ENCODE measurements at regions not wholly inside any gene's neighbourhood (a gene's known extent, or its start where the extent isn't known, plus 50 kb on each side); places are given as distances from the start of the nearest gene placed in this dataset.
"Not testable (repeated sequence)": the region's sequence is repeated elsewhere in the genome, so short reads cannot be mapped to it uniquely, and the experiment has no call there.

DNA sequence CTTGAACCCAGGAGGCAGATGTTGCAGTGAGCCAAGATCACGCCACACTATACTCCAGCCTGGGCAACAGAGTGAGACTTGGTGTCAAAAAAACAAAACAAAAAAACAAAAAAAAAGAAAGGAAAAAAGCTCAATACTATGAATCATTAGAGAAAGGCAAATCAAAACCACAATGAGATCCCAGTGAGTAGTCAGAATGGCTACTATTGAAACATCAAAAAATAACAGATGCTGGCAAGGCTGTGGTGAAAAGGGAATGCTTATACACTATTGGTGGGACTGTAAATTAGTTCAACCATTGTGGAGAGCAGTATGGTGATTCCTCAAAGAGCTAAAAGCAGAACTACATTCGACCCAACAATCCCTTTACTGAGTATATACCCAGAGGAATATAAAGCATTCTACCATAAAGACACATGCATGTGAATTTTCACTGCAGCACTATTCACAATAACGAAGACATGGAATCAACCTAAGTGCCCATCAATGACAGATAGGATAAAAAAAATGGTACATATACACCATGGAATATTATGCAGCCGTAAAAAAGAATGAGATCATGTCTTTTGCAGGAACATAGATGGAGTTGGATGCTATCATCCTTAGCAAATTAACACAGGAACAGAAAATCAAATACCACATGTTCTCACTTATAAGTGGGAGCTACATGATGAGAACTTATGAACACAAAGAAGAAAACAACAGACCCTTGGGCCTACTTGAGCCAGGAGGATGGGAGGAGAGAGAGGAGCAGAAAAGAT is 81.9 kb upstream of the ARRDC3 start:
- Mint-ChIP-seq H3K4me3 (no peak overlapping the region), H3K36me3 (peaks cover 0 to 5% (median 0%) of the 10 kb centered on the region in 3 donors), H3K9me3 (peaks cover 0 to 10% (median 0%) of the 10 kb centered on the region in 9 donors), H3K27ac (peak overlapping the region in 1 of 10 donors; percentile 53), H3K4me1 (peaks cover 12 to 34% (median 17%) of the 10 kb centered on the region in 4 donors), H3K27me3 (no peaks in the 10 kb centered on the region)
- no peak for DNase-seq
- POLR2A ChIA-PET: interaction anchor here (0.5 kb wide), 1 partner anchor 9 kb away, joined by 3 read pairs; no protein-coding TSS in a partner anchor
- ATAC-seq: no peak

DNA sequence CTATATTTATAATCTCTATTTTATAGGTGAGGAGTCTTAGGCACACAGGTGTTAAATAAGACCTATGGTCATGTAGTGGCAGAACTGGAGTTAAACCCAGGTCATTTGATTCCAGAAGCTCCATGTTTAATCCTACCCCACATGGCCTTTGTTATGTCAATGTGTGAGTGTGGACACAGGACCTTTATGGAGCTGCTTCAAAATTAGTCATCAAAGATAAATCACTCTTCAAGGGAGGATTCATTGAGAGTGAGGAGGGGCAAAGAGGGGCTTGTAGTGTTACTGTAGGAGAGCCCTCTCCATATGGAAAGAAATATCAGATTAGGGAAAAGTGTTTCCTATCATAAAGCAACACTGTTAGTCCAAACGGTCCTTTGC is 74.6 kb upstream of the ARRDC3 start:
- H3K4me1 Mint-ChIP-seq: peaks cover 3 to 21% (median 7%) of the 10 kb centered on the region in 4 donors
- POLR2A ChIA-PET: no interaction called here
- peaks cover 0 to 6% (median 0%) of the 10 kb centered on the region in 9 donors for H3K9me3 Mint-ChIP-seq
- ATAC-seq (no peak), DNase-seq (no peak)
- no peak overlapping the region for H3K27ac Mint-ChIP-seq
- no peak overlapping the region for H3K4me3 Mint-ChIP-seq
- peaks cover 0 to 15% (median 0%) of the 10 kb centered on the region in 3 donors for H3K36me3 Mint-ChIP-seq
- no peaks in the 10 kb centered on the region for H3K27me3 Mint-ChIP-seq

DNA sequence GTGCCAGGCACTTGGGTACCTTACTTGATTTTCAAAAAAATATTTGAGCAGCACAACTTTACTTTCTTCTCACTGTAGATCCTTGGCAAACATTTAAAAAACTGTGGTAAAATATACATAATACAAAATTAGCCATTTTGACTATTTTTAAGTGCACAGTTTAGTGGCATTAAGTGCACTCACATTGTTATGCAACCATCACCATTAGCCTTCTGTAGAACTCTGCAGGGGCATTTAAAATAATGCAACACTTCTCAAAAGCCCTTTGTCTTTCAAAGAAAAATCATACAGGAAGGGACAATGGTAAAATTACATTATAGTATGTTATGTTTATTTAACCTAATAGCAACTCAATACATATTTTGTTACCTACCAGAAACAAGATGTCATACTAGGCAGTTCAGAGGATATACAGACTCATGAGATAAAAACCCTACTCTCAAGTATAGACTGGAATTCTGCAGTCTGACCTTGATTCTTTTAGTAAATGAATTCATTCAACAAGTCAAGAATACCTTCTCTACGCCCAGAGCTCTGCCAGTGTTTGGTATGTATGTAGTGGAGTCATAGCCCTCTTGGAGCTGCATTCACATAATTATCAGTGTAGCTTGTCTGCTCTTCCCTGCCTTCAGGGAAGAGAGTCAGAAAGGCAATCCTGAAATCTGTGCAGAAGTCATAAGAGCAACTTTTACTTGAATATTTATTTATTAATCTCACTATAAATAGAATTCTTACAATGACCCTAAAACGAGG is 74.0 kb upstream of the ARRDC3 start:
- POLR2A ChIA-PET: no interaction called here
- Mint-ChIP-seq H3K9me3 (peaks cover 0 to 4% (median 0%) of the 10 kb centered on the region in 9 donors), H3K27ac (no peak overlapping the region), H3K36me3 (peaks cover 0 to 13% (median 0%) of the 10 kb centered on the region in 3 donors), H3K4me3 (no peak overlapping the region), H3K27me3 (no peaks in the 10 kb centered on the region), H3K4me1 (peaks cover 5 to 17% (median 8%) of the 10 kb centered on the region in 4 donors)
- no peak for DNase-seq
- ATAC-seq: no peak

DNA sequence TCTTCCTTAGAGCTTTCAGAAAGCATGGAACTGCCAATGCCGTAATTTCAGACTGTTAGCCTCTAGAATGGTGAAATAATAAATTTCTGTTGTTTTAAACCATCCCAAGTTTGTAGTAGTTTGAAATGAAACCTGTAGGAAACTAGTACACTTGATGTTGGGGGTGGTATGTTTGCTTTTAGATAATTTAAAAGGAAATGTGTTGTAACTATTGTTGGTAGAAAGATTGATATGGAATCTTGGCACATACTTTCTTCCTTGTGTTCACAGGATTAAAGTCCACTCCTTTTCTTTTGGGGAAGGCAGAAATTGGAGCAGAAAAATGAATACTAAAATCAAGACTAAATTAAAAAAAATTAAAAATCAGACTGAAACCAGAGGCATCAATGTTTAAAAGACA is 66.0 kb upstream of the ARRDC3 start:
- peaks cover 0 to 5% (median 0%) of the 10 kb centered on the region in 9 donors for H3K9me3 Mint-ChIP-seq
- peak overlapping the region in 3 of 10 donors; percentile 2 to 66 (median 38) for H3K27ac Mint-ChIP-seq
- no peak overlapping the region for H3K4me3 Mint-ChIP-seq
- ATAC-seq: no peak
- POLR2A ChIA-PET: no interaction called here
- H3K4me1 Mint-ChIP-seq: peaks cover 9 to 18% (median 10%) of the 10 kb centered on the region in 4 donors
- DNase-seq: no peak
- peaks cover 0 to 4% (median 0%) of the 10 kb centered on the region in 3 donors for H3K36me3 Mint-ChIP-seq
- no peaks in the 10 kb centered on the region for H3K27me3 Mint-ChIP-seq

DNA sequence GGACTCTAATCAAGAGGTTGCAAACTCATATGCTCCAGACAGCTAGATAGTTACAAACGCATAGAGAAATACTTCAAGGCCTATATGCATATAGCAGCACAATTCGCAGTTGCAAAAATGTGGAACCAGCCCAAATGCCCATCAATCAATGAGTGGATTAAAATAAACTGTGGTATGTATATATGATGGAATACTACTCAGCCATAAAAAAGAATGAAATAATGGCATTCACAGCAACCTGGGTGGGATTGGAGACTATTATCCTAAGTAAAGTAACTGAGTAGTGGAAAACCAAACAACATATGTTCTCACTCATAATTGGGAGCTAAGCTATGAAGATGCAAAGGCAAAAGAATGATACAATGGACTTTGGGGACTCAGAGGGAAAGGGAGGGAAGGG is 65.0 kb upstream of the ARRDC3 start:
- ATAC-seq, H3K27me3 Mint-ChIP-seq, DNase-seq, H3K9me3 Mint-ChIP-seq, H3K4me3 Mint-ChIP-seq, H3K36me3 Mint-ChIP-seq, POLR2A ChIA-PET, H3K27ac Mint-ChIP-seq: not testable (repeated sequence)
- H3K4me1 Mint-ChIP-seq: peaks cover 7 to 15% (median 10%) of the 10 kb centered on the region in 4 donors

DNA sequence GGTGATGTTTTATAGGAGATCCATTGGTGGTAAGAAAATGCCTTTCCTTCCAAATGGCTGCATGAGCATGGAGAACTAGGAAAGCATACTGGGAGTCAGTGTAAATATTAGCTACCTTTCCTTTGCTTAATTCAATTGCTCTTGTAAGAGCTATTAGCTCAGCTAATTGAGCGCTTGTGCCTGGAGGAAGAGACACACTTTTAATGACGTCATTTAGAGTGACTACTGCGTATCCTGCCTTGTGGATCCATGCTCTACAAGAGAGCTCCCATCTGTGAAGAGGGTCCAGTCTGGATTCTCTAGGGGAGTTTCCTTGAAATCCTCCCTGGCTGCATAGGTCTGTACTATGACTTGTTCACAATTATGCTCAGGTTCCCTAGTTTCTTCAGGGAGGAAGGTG is 63.8 kb upstream of the ARRDC3 start:
- H3K27me3 Mint-ChIP-seq, H3K4me3 Mint-ChIP-seq, ATAC-seq, H3K27ac Mint-ChIP-seq, H3K9me3 Mint-ChIP-seq, DNase-seq, H3K36me3 Mint-ChIP-seq: not testable (repeated sequence)
- POLR2A ChIA-PET: interaction anchor here (1.3 kb wide), 1 partner anchor 8 kb away, joined by 3 read pairs; no protein-coding TSS in a partner anchor
- H3K4me1 Mint-ChIP-seq: peaks cover 4 to 10% (median 5%) of the 10 kb centered on the region in 4 donors

GRCh38 chr5:91443761-91444467 is 60.8 kb upstream of the ARRDC3 start:
- ATAC-seq (no peak), DNase-seq (no peak)
- Mint-ChIP-seq H3K36me3 (peaks cover 0 to 6% (median 0%) of the 10 kb centered on the region in 3 donors), H3K27me3 (no peaks in the 10 kb centered on the region), H3K9me3 (peaks cover 0 to 5% (median 0%) of the 10 kb centered on the region in 9 donors), H3K4me1 (peaks cover under 1 to 15% (median 8%) of the 10 kb centered on the region in 4 donors), H3K27ac (no peak overlapping the region), H3K4me3 (no peak overlapping the region)
- POLR2A ChIA-PET: no interaction called here

DNA sequence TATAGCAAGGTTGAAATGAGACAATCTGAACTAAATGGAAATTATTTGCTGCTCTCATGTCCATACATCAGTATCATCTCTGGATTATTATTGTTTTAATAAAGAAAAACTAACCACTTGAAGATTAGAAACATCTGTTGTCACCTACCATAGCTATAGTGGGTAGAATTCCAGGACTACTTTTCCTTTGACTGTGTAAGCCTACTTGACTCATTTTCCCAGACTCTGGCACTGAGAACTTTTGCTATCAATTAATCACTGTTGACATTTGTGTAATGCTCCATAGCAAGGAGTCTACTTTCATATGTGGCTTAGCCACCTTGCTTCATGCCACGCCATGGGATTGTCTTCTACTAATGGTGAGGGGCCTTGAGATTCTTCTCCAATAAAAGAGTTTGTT is 59.9 kb upstream of the ARRDC3 start:
- ATAC-seq (no peak), DNase-seq (no peak)
- Mint-ChIP-seq H3K36me3 (peaks cover 0 to 4% (median 0%) of the 10 kb centered on the region in 3 donors), H3K4me3 (no peak overlapping the region), H3K9me3 (peaks cover 0 to 2% (median 0%) of the 10 kb centered on the region in 9 donors), H3K27ac (no peak overlapping the region), H3K4me1 (peaks cover 7 to 21% (median 12%) of the 10 kb centered on the region in 4 donors), H3K27me3 (no peaks in the 10 kb centered on the region)
- POLR2A ChIA-PET: no interaction called here

GRCh38 chr5:91441082-91441481 is 58.0 kb upstream of the ARRDC3 start:
- DNase-seq (no peak), ATAC-seq (no peak)
- H3K27ac Mint-ChIP-seq: peak overlapping the region in 2 of 10 donors; percentile 2
- H3K9me3 Mint-ChIP-seq: peaks cover 0 to 10% (median 0%) of the 10 kb centered on the region in 9 donors
- H3K4me1 Mint-ChIP-seq: peaks cover 13 to 41% (median 25%) of the 10 kb centered on the region in 4 donors
- H3K36me3 Mint-ChIP-seq: peaks cover 0 to 12% (median 4%) of the 10 kb centered on the region in 3 donors
- H3K4me3 Mint-ChIP-seq: no peak overlapping the region
- no peaks in the 10 kb centered on the region for H3K27me3 Mint-ChIP-seq
- POLR2A ChIA-PET: no interaction called here

DNA sequence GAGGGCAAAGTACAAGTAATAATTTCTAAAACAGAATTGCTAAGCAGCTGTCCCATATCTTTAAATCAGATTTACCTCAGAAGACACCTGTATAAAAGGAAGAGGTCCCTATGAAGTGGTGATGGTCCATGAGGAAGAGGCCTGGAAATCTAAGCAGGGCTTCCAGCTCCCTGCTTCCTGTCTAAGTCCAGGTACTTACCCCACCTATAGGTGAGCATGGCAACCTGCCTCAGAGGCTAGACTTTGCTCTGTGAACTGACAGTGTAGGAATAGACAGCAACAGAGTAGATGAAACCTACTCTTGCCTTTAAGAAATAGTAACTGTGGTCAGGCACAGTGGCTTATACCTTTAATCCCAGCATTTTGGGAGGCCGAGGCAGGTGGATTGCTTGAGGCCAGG is 55.8 kb upstream of the ARRDC3 start:
- Mint-ChIP-seq H3K4me3 (no peak overlapping the region), H3K36me3 (peaks cover 0 to 12% (median 4%) of the 10 kb centered on the region in 3 donors), H3K27me3 (no peaks in the 10 kb centered on the region), H3K27ac (peak overlapping the region in 8 of 10 donors; percentile 1 to 82 (median 33)), H3K4me1 (peaks cover 20 to 63% (median 44%) of the 10 kb centered on the region in 4 donors), H3K9me3 (peaks cover 0 to 10% (median 0%) of the 10 kb centered on the region in 9 donors)
- ATAC-seq: no peak
- POLR2A ChIA-PET: interaction anchor here (0.6 to 1.6 kb wide), 4 partner anchors 8 to 413 kb away, joined by 3 read pairs; partner anchors contain the start of gene ARRDC3
- no peak for DNase-seq

DNA sequence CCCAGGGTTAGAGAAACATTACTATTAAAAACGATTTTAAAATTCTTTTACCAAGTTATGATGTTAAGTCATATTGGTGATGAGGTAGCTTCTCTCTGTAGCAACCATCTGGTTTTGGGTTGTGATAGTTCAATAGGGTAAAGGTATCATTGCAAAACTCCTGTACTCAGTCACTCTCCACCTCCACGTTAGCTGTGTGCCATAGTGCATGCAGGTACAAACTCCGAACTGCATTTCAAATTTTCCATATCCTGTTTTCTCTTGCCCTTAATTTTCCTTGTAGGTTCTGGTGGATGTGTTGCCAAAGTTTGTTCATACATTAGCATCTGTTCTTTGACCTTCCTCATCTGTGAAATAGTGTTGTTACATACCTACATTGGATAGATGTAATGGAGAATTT is 53.1 kb upstream of the ARRDC3 start:
- Mint-ChIP-seq H3K27me3 (no peaks in the 10 kb centered on the region), H3K9me3 (peaks cover 0 to 10% (median 0%) of the 10 kb centered on the region in 9 donors), H3K4me1 (peaks cover 24 to 68% (median 51%) of the 10 kb centered on the region in 4 donors), H3K36me3 (peaks cover 0 to 12% (median 2%) of the 10 kb centered on the region in 3 donors), H3K27ac (peak overlapping the region in 9 of 10 donors; percentile 60 to 96 (median 91)), H3K4me3 (peak overlapping the region in 2 of 10 donors; percentile 20)
- POLR2A ChIA-PET: interaction anchor here (0.6 kb wide), 1 partner anchor 9 kb away, joined by 3 read pairs; no protein-coding TSS in a partner anchor
- DNase-seq: no peak
- no peak for ATAC-seq

DNA sequence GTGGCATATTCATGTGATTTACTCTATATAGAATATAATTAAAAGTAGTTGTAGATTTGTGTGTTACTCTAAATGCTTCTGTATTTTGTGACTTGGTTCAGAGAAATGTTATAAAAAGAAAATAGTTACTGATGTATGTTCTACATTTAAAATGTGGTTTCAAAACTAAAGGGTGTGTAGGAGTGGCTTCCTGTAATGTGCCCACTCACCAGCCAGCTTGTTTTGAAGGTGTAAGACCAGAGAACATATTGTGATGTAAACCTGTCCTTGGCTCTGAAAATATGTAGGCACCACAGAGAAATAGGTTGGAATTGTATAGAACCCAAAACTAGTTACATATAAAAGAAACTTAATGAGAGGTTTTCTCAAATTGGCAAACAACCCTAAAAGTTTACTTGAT is 51.2 kb upstream of the ARRDC3 start:
- peak in 5 of 10 donors; percentile 9 to 65 (median 42) for DNase-seq
- Mint-ChIP-seq H3K36me3 (peaks cover 0 to 13% (median 10%) of the 10 kb centered on the region in 3 donors), H3K27me3 (no peaks in the 10 kb centered on the region), H3K4me3 (peak overlapping the region in 9 of 10 donors; percentile 44 to 75 (median 68)), H3K27ac (peak overlapping the region; percentile 69 to 96 (median 94)), H3K4me1 (peaks cover 24 to 58% (median 51%) of the 10 kb centered on the region in 4 donors), H3K9me3 (peaks cover 0 to 10% (median 5%) of the 10 kb centered on the region in 9 donors)
- POLR2A ChIA-PET: interaction anchor here (0.9 to 2.5 kb wide), 3 partner anchors 11 to 54 kb away, joined by 3 to 19 read pairs (median 11); partner anchors contain the start of gene ARRDC3
- peak; percentile 95 to 96 for ATAC-seq
